WTC11 (cell line): ENCODE measurements at regions not wholly inside any gene's neighbourhood (a gene's known extent, or its start where the extent isn't known, plus 50 kb on each side); places are given as distances from the start of the nearest gene placed in this dataset.
A peak's percentile ranks its signal among the peaks of the same experiment; 100 is the strongest.

Source experiments
- ATAC-seq: fragments of 200-7000 bp; cut with Tn5 transposase; 2 replicates; pipeline ENCODE4 v1.10.0; 2021; ENCODE audit warnings: mild to moderate bottlenecking, moderate library complexity
- CTCF ChIA-PET: fragments of 300-600 bp; sonication (Branson Sonifier 250); formaldehyde crosslinking; loops from one replicate; lab custom pipeline; 2021; ENCODE audit warnings: antibody characterized with exemption; lab: Charles Lee
- POLR2A ChIA-PET: fragments of 350-600 bp; sonication (Branson Sonifier 250); formaldehyde crosslinking; loops from one replicate; lab custom pipeline; 2021; ENCODE audit warnings: antibody characterized with exemption; lab: Charles Lee
- DNase-seq: peaks from one replicate; pipeline ENCODE4 v3.0.0; 2021; ENCODE audit warnings: low spot score
- H3K27ac Mint-ChIP-seq: 2 replicates; pipeline ENCODE4 v1.8.0; 2021; ENCODE audit warnings: mixed read lengths
- H3K27me3 Mint-ChIP-seq: 2 replicates; pipeline ENCODE4 v1.8.0; 2021; ENCODE audit warnings: low read depth, mild to moderate bottlenecking, moderate library complexity, mixed read lengths
- H3K36me3 Mint-ChIP-seq: 2 replicates; pipeline ENCODE4 v1.8.0; 2021; ENCODE audit warnings: mixed read lengths
- H3K4me1 Mint-ChIP-seq: 2 replicates; pipeline ENCODE4 v1.8.0; 2022; ENCODE audit warnings: mixed read lengths
- H3K4me3 Mint-ChIP-seq: 2 replicates; pipeline ENCODE4 v1.8.0; 2021; ENCODE audit warnings: mild to moderate bottlenecking, moderate library complexity, mixed read lengths
- H3K9me3 Mint-ChIP-seq: 2 replicates; pipeline ENCODE4 v1.8.0; 2021; ENCODE audit warnings: mixed read lengths
- ATF6 ChIP-seq: sonication (generic); formaldehyde crosslinking; IDR thresholded peaks from 2 replicates; pipeline ENCODE4 v1.8.1; 2023; ENCODE audit warnings: mild to moderate bottlenecking, missing genetic modification reagents
- CBFB ChIP-seq: sonication (generic); formaldehyde crosslinking; IDR thresholded peaks from 2 replicates; pipeline ENCODE4 v1.8.1; 2022; ENCODE audit warnings: mild to moderate bottlenecking, low read depth, missing genetic modification reagents
- CDX4 ChIP-seq: fragments of 250-450 bp; sonication (Bioruptor Pico); IDR thresholded peaks from 2 replicates; pipeline ENCODE4 v1.9.0; 2021; ENCODE audit warnings: moderate library complexity, mild to moderate bottlenecking, inconsistent platforms, borderline replicate concordance
- CREB1 ChIP-seq: sonication (generic); formaldehyde crosslinking; IDR thresholded peaks from 2 replicates; pipeline ENCODE4 v1.8.0; 2023; ENCODE audit warnings: mild to moderate bottlenecking, missing genetic modification reagents
- CTCF ChIP-seq: fragments of 200-600 bp; IDR thresholded peaks from 2 replicates; pipeline ENCODE4 v1.8.0; 2022; ENCODE audit warnings: antibody characterized with exemption
- E2F4 ChIP-seq: sonication (generic); formaldehyde crosslinking; IDR thresholded peaks from 2 replicates; pipeline ENCODE4 v1.8.1; 2022; ENCODE audit warnings: low read depth, mild to moderate bottlenecking, moderate library complexity, missing genetic modification reagents, borderline replicate concordance
- ELF4 ChIP-seq: sonication (generic); formaldehyde crosslinking; IDR thresholded peaks from 2 replicates; pipeline ENCODE4 v1.8.1; 2022; ENCODE audit warnings: low read depth, mild to moderate bottlenecking, moderate library complexity, missing genetic modification reagents
- FOXJ3 ChIP-seq: sonication (generic); formaldehyde crosslinking; IDR thresholded peaks from 2 replicates; pipeline ENCODE4 v1.9.0; 2021; ENCODE audit warnings: missing genetic modification reagents, mild to moderate bottlenecking, borderline replicate concordance
- MYBL2 ChIP-seq: sonication (generic); formaldehyde crosslinking; IDR thresholded peaks from 2 replicates; pipeline ENCODE4 v1.8.1; 2023; ENCODE audit warnings: mild to moderate bottlenecking, moderate library complexity, missing genetic modification reagents
- NFE2L1 ChIP-seq: sonication (generic); formaldehyde crosslinking; IDR thresholded peaks from 2 replicates; pipeline ENCODE4 v1.8.1; 2023; ENCODE audit warnings: missing genetic modification reagents
- NFYB ChIP-seq: sonication (generic); formaldehyde crosslinking; conservative IDR thresholded peaks from 2 replicates; pipeline ENCODE4 v1.8.0; 2022; ENCODE audit warnings: low read depth, missing genetic modification reagents
- PRDM15 ChIP-seq: sonication (generic); formaldehyde crosslinking; IDR thresholded peaks from 2 replicates; pipeline ENCODE4 v1.8.0; 2022; ENCODE audit warnings: missing genetic modification reagents
- ZBTB21 ChIP-seq: sonication (generic); formaldehyde crosslinking; IDR thresholded peaks from 2 replicates; pipeline ENCODE4 v1.8.1; 2023; ENCODE audit warnings: mild to moderate bottlenecking, missing genetic modification reagents, borderline replicate concordance
- ZNF416 ChIP-seq: fragments of 250-450 bp; sonication (Bioruptor Pico); IDR thresholded peaks from 2 replicates; pipeline ENCODE4 v1.9.0; 2021; ENCODE audit warnings: mild to moderate bottlenecking, inconsistent platforms
- ZNF423 ChIP-seq: fragments of 250-450 bp; sonication (Bioruptor Pico); IDR thresholded peaks from 2 replicates; pipeline ENCODE4 v2.1.2; 2022; ENCODE audit warnings: mild to moderate bottlenecking, moderate library complexity
- ZNF532 ChIP-seq: fragments of 250-450 bp; sonication (Bioruptor Pico); IDR thresholded peaks from 2 replicates; pipeline ENCODE4 v1.9.0; 2021; ENCODE audit warnings: mild to moderate bottlenecking, borderline replicate concordance

GRCh38 chr6:140427842-140428241, 1053.4 kb upstream of the CITED2 start:
- H3K9me3 Mint-ChIP-seq = peaks cover 42% of the 10 kb centered on the region
- H3K27ac Mint-ChIP-seq = no peak overlapping the region
- peaks cover 15% of the 10 kb centered on the region for H3K36me3 Mint-ChIP-seq
- CTCF ChIA-PET = no interaction called here
- no peak overlapping the region for H3K4me3 Mint-ChIP-seq
- TF ChIP-seq FOXJ3 (no peak), NFE2L1 (no peak), ATF6 (CRISPR knock-in tag) (no peak), ZBTB21 (CRISPR knock-in tag) (no peak), ZNF423 (no peak), NFYB (no peak), CREB1 (CRISPR knock-in tag) (no peak), PRDM15 (no peak), CBFB (no peak)
- H3K4me1 Mint-ChIP-seq = no peaks in the 10 kb centered on the region
- H3K27me3 Mint-ChIP-seq = no peaks in the 10 kb centered on the region
- ATAC-seq = peak; percentile 84
- DNase-seq = no peak
- POLR2A ChIA-PET = no interaction called here

- Mint-ChIP-seq H3K36me3 (peaks cover 12% of the 10 kb centered on the region), H3K27ac (no peak overlapping the region; the same call in 1 of the 2 replicates), H3K4me1 (peaks cover 13% of the 10 kb centered on the region), H3K27me3 (no peaks in the 10 kb centered on the region; the same call in none of the 2 replicates), H3K4me3 (no peak overlapping the region), H3K9me3 (peaks cover 31% of the 10 kb centered on the region)
- CTCF ChIA-PET = no interaction called here
- peak; percentile 78 for ATAC-seq
- POLR2A ChIA-PET = no interaction called here
- DNase-seq = peak; percentile 11
- TF ChIP-seq CDX4 (CRISPR knock-in tag) = no peak
- TF ChIP-seq MYBL2 = no peak
- TF ChIP-seq ELF4 (CRISPR knock-in tag) = no peak
- no peak for TF ChIP-seq ZNF532 (CRISPR knock-in tag)
- TF ChIP-seq E2F4 (CRISPR knock-in tag) = no peak
- TF ChIP-seq CTCF = no peak
- no peak for TF ChIP-seq ZNF416 (CRISPR knock-in tag)
These were observed 1040.6 kb upstream of the CITED2 start for GRCh38 chr6:140414966-140415620.
